ENCODE measurements at regions not wholly inside any gene's neighbourhood (a gene's known extent, or its start where the extent isn't known, plus 50 kb on each side); places are given as distances from the start of the nearest gene placed in this dataset.
"Not testable (repeated sequence)": the region's sequence is repeated elsewhere in the genome, so short reads cannot be mapped to it uniquely, and the experiment has no call there.

DNA sequence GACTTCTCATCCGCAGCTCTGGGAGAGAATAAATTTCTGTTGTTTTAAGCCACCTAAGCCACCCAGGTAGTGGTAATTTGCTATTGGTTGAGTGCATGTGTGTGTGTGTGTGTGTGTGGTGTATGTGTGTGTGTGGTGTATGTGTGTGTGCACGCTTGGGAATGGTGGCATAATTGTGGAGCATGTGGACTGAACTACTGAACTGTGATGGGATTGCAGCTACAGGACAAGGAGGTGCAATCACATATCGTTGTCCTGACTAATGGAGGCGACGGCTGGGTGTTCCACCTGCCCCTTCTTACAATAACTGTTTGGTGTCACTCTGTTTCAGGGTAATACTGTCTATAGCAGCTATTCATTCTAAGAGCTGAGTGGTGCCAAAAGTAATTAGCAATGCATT is 448.7 kb upstream of the PFKP start:
- no peak for DNase-seq

- no peak for DNase-seq
Measured at GRCh38 chr10:2616215-2616614, 451.1 kb upstream of the PFKP start.

DNA sequence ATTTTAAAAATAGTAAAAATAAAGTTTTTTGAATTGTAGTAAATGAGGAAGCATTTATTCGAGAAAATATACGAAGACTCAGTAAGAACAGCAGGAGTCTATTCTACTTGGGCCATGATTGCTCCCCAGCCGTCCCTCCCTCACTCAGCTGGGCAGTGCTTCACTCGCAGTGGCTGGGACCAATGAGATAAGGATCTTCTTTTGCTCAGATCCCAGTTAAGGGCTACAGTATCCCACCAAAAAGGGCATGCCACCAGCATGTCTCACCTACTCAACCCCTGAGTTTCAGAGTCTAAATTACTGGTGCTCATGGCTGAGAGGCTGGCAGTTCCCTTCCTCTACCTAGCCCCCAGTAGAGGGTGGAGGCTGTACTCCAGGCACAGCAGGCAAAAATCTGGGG is 455.7 kb upstream of the PFKP start:
- DNase-seq, result no peak

DNA sequence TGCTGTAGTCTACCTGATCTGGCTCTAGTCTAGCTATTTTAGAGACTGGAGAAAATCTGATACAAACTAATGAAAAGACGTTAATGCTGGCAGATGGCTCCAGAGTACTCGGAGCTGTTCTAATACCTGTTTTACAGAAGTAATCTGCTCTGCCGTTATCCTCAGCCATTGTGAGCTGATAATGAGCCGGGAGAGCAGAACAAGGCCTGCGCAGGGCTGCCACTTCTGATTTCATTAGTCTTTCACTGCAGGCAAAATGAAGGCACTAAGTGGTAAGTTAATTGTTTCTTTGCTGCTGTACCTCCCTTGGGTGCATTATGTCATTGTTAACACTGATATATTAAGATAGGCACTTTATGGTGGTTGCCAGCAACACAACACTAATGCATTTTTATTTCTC is 456.4 kb upstream of the PFKP start:
- DNase-seq, result no peak

- no peak for DNase-seq
Measured at GRCh38 chr10:2604891-2605290, 462.5 kb upstream of the PFKP start.

GRCh38 chr10:2599571-2599970 is 467.8 kb upstream of the PFKP start:
- no peak for DNase-seq

- DNase-seq, result no peak
Measured at GRCh38 chr10:2592360-2593160, 474.8 kb upstream of the PFKP start.

GRCh38 chr10:2589196-2589595 is 478.2 kb upstream of the PFKP start:
- DNase-seq, result no peak

DNA sequence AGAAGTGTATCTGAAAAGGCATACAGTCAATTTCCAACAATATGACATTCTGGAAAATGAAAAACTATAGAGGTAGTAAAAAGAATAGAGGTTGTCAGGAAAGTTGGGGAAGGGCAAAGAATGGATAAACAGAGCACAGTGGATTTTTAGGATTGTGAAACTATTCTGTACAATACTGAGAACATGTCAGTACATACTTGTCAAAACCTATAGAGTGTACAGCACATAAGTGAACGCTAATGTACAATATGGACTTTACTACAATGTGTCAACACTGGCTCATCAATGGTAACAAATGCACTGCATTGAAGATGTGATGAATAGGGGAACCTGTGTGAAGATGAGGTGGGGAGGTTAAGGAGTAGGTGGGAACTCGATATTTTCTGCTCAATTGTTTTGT is 483.0 kb upstream of the PFKP start:
- DNase-seq, result no peak

DNA sequence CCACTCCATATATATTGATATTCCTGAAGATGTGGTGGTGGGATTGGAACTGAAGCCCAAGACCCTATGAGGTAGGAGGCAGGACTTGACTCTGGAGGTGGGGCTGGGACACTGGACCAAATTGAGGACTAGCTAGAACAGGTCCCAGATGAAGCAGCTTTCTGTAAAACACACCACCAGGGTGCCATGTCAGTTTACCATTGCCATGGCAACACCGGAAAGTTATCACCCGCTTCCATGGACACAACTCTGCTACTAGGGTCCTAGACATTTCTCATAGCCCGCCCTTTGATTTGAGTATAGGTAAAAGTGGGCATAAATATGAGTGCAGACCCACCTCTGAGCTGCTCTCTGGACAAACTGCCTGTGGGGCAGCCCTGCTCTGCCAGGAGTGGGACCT is 490.5 kb upstream of the PFKP start:
- no peak for DNase-seq

- no peak for DNase-seq
Measured at GRCh38 chr10:2575460-2575859, 491.9 kb upstream of the PFKP start.

DNA sequence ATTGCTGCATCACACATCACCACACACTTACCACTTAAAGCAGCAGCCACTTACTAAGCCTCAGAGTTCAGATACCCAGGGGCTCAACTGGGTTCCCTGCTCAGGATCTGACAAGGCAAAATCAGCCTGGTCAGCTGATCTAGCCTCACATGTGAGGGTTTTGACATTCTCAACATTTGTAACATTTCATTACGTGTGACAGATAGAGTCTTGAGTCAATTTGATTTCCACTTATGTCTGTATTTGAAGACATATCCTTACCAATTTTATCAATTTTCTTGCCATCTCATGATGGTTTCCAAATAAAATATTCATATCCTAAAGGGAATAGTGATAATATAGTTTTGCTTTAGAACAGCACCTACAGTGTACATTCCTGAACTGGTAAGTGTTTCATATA is 494.7 kb upstream of the PFKP start:
- DNase-seq, result no peak

DNA sequence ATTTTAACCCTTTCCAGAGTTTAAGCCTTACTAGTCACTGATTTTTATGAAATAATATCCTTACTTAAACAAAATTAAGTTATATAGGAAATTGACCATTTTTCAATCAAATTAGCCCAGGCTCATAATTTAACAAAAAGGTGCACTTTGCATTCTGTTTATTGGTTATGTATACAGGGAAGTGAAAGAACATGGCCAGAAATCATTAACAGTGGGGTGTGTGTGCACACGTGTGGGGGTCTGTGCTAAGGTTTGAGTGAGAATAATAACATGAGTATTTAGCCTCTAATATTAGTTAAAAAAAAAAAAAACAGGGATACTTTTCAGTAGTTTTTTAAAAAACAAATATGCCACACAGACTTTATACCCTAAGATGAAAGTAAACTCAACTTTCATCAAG is 510.5 kb upstream of the PFKP start:
- no peak for DNase-seq

- no peak for DNase-seq
Measured at GRCh38 chr10:2548071-2548470, 519.3 kb upstream of the PFKP start.

DNA sequence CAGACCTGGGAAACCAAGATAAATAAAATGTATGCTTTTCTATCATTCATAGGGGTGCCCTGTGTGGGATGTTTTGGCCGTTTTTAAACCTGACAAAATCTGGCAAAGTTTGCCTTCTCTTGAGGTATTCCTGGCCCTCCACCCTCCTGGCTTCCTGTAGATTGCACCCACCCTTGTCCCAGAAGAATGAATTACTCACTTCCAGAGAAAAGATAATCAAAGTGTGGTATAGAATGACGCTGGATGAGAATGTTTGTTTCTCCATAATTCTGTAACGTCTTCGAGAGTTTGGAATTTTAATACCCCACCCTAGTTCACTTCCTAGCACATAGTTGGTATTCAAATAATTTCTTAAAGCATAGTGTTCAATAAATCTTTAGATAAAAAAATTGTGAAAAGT is 519.7 kb upstream of the PFKP start:
- no peak for DNase-seq

DNA sequence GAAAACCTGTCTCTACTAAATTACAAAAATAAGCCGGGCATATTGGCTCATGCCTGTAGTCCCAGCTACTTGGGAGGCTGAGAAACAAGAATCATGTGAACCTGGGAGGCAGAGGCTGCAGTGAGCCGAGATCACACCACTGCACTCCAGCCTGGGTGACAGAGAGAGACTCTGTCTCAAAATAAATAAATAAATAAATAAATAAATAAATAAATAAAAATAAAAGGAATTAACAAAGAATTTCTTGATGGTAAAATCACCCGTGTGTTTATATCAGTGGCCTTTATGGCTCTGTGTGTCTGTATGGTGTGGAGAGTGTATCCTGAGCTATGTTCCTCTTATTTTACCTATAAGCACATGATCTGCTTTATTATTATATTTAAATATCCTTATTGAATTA is 520.5 kb upstream of the PFKP start:
- DNase-seq, result not testable (repeated sequence)

GRCh38 chr10:2543974-2544373 is 523.4 kb upstream of the PFKP start:
- no peak for DNase-seq

GRCh38 chr10:2543142-2543886 is 524.0 kb upstream of the PFKP start:
- no peak for DNase-seq

GRCh38 chr10:2541176-2541575 is 526.2 kb upstream of the PFKP start:
- DNase-seq, result no peak

DNA sequence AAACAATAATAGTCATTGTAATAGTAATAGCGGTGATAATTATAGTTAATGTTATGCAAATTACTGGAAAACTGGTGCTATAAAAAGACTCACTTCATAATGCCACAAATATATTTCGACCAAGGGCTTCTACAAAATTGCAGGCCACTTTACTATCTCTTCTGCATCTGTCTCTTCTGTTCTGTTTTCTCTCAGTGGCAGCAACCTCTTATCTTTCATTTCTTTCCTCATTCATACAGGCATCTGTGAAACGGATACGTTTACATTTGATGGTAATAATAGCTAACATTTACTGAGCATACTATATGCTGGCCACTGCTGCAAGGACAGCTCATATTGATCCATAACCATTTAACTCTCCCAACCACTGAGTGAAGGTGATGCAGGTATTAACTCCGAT is 537.4 kb upstream of the PFKP start:
- no peak for DNase-seq

GRCh38 chr10:2525781-2526180 is 541.6 kb upstream of the PFKP start:
- no peak for DNase-seq

GRCh38 chr10:2519139-2519538 is 548.2 kb upstream of the PFKP start:
- DNase-seq, result no peak

DNA sequence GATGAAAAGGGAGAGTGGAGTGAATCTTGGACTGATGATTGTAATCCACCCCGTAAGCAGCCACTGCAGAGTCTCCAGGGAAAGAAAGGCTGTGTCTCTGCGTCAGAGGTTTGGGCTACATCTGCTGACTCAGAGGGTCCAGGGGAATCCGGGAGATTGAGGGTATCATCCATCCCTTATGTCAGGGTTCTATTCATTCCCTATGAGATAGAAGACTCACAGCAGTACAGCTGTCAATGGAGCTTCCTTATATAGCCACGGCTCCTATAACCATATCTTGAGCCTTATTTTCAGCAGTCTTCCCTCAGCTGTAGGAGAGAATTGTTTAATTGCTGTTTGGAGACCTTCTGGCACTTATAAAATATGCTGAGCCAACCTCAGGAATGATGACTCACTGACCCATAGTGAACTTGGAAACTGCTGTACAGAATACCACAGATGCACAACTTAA is 558.2 kb upstream of the PFKP start:
- no peak for DNase-seq

- DNase-seq, result not testable (repeated sequence)
Measured at GRCh38 chr10:2501366-2501940, 565.9 kb upstream of the PFKP start.
